DOHH2 (cell line): ENCODE measurements at regions not wholly inside any gene's neighbourhood (a gene's known extent, or its start where the extent isn't known, plus 50 kb on each side); places are given as distances from the start of the nearest gene placed in this dataset.

ENCODE experiments used
- EZH2phosphoT487 ChIP-seq: fragments of 200-600 bp; sonication (generic); IDR thresholded peaks from 2 replicates; pipeline ENCODE4 v1.6.1; 2017; ENCODE audit warnings: borderline replicate concordance, mild to moderate bottlenecking, antibody characterized with exemption, low read length, moderate library complexity, mixed read lengths
- TF ChIP-seq, protein P1 (sequence below): fragments of 200-600 bp; sonication (generic); IDR thresholded peaks from one replicate; pipeline ENCODE4 v1.5.1; 2014; ENCODE audit warnings: antibody characterized with exemption, mild to moderate bottlenecking, low read depth, low read length; ENCODE audit not compliant: poor library complexity, severe bottlenecking

DNA sequence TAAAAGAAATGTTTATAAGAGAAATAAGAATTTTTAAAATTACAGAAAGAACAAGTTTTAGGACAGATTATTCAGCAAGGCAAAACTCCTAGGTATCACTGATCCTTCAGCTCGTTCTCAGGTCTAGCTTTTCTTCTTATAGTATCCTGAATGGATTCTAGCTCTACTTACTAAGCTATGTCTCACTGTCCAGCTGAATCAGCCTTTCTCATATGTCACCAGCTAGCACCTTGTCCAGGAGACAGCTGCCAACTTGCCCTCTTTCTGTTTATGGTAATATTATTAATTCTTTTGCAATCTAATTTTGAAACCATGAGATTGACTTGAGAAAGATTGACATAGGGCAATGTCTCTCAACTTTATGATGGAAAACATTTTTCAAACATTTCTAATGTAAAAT lies 159.9 kb downstream of the LYPLAL1 start:
- TF ChIP-seq, protein P1, sequence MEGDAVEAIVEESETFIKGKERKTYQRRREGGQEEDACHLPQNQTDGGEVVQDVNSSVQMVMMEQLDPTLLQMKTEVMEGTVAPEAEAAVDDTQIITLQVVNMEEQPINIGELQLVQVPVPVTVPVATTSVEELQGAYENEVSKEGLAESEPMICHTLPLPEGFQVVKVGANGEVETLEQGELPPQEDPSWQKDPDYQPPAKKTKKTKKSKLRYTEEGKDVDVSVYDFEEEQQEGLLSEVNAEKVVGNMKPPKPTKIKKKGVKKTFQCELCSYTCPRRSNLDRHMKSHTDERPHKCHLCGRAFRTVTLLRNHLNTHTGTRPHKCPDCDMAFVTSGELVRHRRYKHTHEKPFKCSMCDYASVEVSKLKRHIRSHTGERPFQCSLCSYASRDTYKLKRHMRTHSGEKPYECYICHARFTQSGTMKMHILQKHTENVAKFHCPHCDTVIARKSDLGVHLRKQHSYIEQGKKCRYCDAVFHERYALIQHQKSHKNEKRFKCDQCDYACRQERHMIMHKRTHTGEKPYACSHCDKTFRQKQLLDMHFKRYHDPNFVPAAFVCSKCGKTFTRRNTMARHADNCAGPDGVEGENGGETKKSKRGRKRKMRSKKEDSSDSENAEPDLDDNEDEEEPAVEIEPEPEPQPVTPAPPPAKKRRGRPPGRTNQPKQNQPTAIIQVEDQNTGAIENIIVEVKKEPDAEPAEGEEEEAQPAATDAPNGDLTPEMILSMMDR = no peak
- no peak for TF ChIP-seq EZH2phosphoT487
